ENCODE measurements at regions not wholly inside any gene's neighbourhood (a gene's known extent, or its start where the extent isn't known, plus 50 kb on each side); places are given as distances from the start of the nearest gene placed in this dataset.
A peak's percentile ranks its signal among the peaks of the same experiment; 100 is the strongest.

DNA sequence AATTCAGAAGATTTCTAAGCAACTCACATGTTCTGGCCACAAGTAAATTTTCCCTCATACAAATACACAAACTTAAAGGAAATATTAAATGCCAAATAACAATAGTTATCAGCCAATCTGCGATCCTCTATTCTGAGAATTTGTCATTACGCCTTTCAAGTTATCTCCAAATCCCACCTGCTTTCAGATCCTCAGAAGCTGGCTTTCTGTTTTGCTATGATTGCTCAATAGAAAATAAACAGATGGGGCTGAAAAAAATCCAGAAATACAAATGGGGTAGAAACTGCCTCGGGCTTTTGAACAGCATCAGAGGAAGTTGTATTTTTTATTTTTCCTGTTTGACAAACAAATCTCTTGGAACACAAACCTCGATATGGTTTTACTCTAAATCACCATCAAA lies 74.0 kb upstream of the CNTN4 start:
- intact Hi-C loops (cut with micrococcal nuclease; ENCODE audit: unreplicated experiment): no loop called here
- POLR2A ChIA-PET (ENCODE audit: low non-redundant PET): no interaction called here
- no peaks in the 10 kb centered on the region for H3K36me3 ChIP-seq (ENCODE audit: insufficient read depth, low read length, poor library complexity, severe bottlenecking)
- H3K27me3 ChIP-seq (replicated peaks; ENCODE audit: insufficient read depth, low read depth, low read length, poor library complexity): no peaks in the 10 kb centered on the region
- CTCF ChIA-PET: no interaction called here
- H3K4me3 ChIP-seq (ENCODE audit: low read depth, low read length, poor library complexity, severe bottlenecking): no peak overlapping the region
- H3K27ac ChIP-seq (ENCODE audit: low read depth, low read length, poor library complexity, severe bottlenecking): no peak overlapping the region
- no peaks in the 10 kb centered on the region for H3K4me1 ChIP-seq (ENCODE audit: insufficient read depth, low read length, poor library complexity, severe bottlenecking)
- H3K9me3 ChIP-seq (ENCODE audit: low read depth, low read length, poor library complexity, severe bottlenecking): peaks cover 4% of the 10 kb centered on the region
- TF ChIP-seq, protein P1, sequence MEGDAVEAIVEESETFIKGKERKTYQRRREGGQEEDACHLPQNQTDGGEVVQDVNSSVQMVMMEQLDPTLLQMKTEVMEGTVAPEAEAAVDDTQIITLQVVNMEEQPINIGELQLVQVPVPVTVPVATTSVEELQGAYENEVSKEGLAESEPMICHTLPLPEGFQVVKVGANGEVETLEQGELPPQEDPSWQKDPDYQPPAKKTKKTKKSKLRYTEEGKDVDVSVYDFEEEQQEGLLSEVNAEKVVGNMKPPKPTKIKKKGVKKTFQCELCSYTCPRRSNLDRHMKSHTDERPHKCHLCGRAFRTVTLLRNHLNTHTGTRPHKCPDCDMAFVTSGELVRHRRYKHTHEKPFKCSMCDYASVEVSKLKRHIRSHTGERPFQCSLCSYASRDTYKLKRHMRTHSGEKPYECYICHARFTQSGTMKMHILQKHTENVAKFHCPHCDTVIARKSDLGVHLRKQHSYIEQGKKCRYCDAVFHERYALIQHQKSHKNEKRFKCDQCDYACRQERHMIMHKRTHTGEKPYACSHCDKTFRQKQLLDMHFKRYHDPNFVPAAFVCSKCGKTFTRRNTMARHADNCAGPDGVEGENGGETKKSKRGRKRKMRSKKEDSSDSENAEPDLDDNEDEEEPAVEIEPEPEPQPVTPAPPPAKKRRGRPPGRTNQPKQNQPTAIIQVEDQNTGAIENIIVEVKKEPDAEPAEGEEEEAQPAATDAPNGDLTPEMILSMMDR (conservative IDR thresholded peaks at IDR 0.05; ENCODE audit: low read depth, low read length): no peak
- no peak for TF ChIP-seq EZH2 (IDR thresholded peaks at IDR 0.05; ENCODE audit: borderline replicate concordance, low read depth, low read length, poor library complexity, severe bottlenecking)
- DNase-seq (ENCODE audit: low spot score): peak; percentile 5
- BruUV-seq (replicated peaks): no TSS peak

DNA sequence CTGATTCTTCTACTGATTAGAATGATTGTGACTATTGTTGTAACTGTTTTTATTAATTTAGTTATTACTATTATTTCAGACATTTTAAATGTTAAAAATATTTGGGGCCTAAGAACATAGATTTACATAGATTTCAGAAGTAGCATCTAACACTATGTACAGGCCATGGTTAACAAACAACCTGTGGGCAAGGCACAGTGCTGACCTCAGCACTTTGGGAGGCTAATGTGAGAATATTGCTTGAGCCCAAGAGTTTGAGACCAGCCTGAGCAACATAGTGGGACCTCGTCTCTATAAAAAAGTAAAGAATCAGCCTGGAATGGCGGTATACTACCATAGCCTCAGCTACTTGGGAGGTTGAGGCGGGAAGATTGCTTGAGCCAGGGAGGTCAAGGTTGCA lies 69.1 kb upstream of the CNTN4 start:
- BruUV-seq (replicated peaks): no TSS peak
- TF ChIP-seq, protein P1 (conservative IDR thresholded peaks at IDR 0.05; ENCODE audit: low read depth, low read length): no peak
- no peak for TF ChIP-seq EZH2 (IDR thresholded peaks at IDR 0.05; ENCODE audit: borderline replicate concordance, low read depth, low read length, poor library complexity, severe bottlenecking)
- POLR2A ChIA-PET (ENCODE audit: low non-redundant PET): no interaction called here

GRCh38 chr3:2036076-2036475 lies 62.6 kb upstream of the CNTN4 start:
- ChIA-PET POLR2A (ENCODE audit: low non-redundant PET) (no interaction called here), CTCF (no interaction called here)
- intact Hi-C loops (cut with micrococcal nuclease; ENCODE audit: unreplicated experiment): no loop called here
- H3K27ac ChIP-seq (ENCODE audit: low read depth, low read length, poor library complexity, severe bottlenecking): no peak overlapping the region
- no peaks in the 10 kb centered on the region for H3K36me3 ChIP-seq (ENCODE audit: insufficient read depth, low read length, poor library complexity, severe bottlenecking)
- no peak for TF ChIP-seq EZH2 (IDR thresholded peaks at IDR 0.05; ENCODE audit: borderline replicate concordance, low read depth, low read length, poor library complexity, severe bottlenecking)
- TF ChIP-seq, protein P1 (conservative IDR thresholded peaks at IDR 0.05; ENCODE audit: low read depth, low read length): no peak
- no peaks in the 10 kb centered on the region for H3K9me3 ChIP-seq (ENCODE audit: low read depth, low read length, poor library complexity, severe bottlenecking)
- H3K4me1 ChIP-seq (ENCODE audit: insufficient read depth, low read length, poor library complexity, severe bottlenecking): no peaks in the 10 kb centered on the region
- DNase-seq (ENCODE audit: low spot score): no peak
- BruUV-seq (replicated peaks): no TSS peak
- H3K27me3 ChIP-seq (replicated peaks; ENCODE audit: insufficient read depth, low read depth, low read length, poor library complexity): no peaks in the 10 kb centered on the region
- no peak overlapping the region for H3K4me3 ChIP-seq (ENCODE audit: low read depth, low read length, poor library complexity, severe bottlenecking)

More for the DNA sequence above, 69.1 kb upstream of the CNTN4 start:
- intact Hi-C loops (cut with micrococcal nuclease; ENCODE audit: unreplicated experiment): no loop called here
- Histone ChIP-seq H3K27me3 (replicated peaks; ENCODE audit: insufficient read depth, low read depth, low read length, poor library complexity) (no peaks in the 10 kb centered on the region), H3K27ac (ENCODE audit: low read depth, low read length, poor library complexity, severe bottlenecking) (no peak overlapping the region), H3K9me3 (ENCODE audit: low read depth, low read length, poor library complexity, severe bottlenecking) (no peaks in the 10 kb centered on the region), H3K4me3 (ENCODE audit: low read depth, low read length, poor library complexity, severe bottlenecking) (no peak overlapping the region), H3K36me3 (ENCODE audit: insufficient read depth, low read length, poor library complexity, severe bottlenecking) (no peaks in the 10 kb centered on the region), H3K4me1 (ENCODE audit: insufficient read depth, low read length, poor library complexity, severe bottlenecking) (no peaks in the 10 kb centered on the region)
- CTCF ChIA-PET: no interaction called here
- no peak for DNase-seq (ENCODE audit: low spot score)

Data from A673 (cell line).